ENCODE measurements at regions not wholly inside any gene's neighbourhood (a gene's known extent, or its start where the extent isn't known, plus 50 kb on each side); places are given as distances from the start of the nearest gene placed in this dataset.

GRCh38 chr2:205905576-205905975, 180.4 kb downstream of the INO80D start:
- TF ChIP-seq ZXDB (tag by site-specific recombination; IDR thresholded peaks at IDR 0.05) (no peak), ZNF214 (tag by site-specific recombination; IDR thresholded peaks at IDR 0.05; ENCODE audit: borderline replicate concordance) (no peak), ZNF26 (tag by site-specific recombination; IDR thresholded peaks at IDR 0.05) (no peak), YY1 (tag by site-specific recombination; IDR thresholded peaks at IDR 0.05) (no peak), KLF1 (tag by site-specific recombination; IDR thresholded peaks at IDR 0.05) (no peak), ZBTB49 (tag by site-specific recombination; IDR thresholded peaks at IDR 0.05; ENCODE audit: low read depth) (no peak), ZNF274 (IDR thresholded peaks at IDR 0.05; ENCODE audit: low read length) (no peak), ZNF274 (tag by site-specific recombination; IDR thresholded peaks at IDR 0.05; ENCODE audit: borderline replicate concordance) (no peak), ZNF530 (tag by site-specific recombination; IDR thresholded peaks at IDR 0.05; ENCODE audit: low read depth) (no peak), TSHZ1 (tag by site-specific recombination; IDR thresholded peaks at IDR 0.05; ENCODE audit: borderline replicate concordance) (no peak)
